GM21360 (cell line): ENCODE measurements at regions not wholly inside any gene's neighbourhood (a gene's known extent, or its start where the extent isn't known, plus 50 kb on each side); places are given as distances from the start of the nearest gene placed in this dataset.
"Not testable (repeated sequence)": the region's sequence is repeated elsewhere in the genome, so short reads cannot be mapped to it uniquely, and the experiment has no call there.

Experiments used
- ATAC-seq: cut with Tn5 transposase; IDR thresholded peaks from one replicate; pipeline ENCODE4 v1.9.1; 2021; ENCODE audit warnings: mild to moderate bottlenecking, moderate library complexity; ENCODE audit not compliant: unreplicated experiment

DNA sequence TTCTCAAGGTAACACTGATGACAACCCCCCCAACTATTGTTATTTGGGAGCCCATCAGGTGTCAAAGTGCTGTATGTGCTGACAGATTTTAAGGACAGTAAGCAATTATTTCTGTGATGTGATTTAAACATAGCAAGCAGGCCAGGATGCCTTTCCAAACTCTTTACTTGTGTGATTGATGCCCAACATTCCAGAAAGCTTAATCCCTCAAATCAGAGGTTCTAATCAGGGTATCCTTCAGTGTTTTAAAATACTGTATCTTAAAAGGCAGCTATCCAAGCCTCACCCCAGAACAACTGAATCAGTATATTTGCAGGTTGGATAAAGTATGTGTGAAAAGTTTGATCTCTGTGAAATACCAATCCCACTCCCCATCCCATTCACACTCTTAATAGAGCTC lies 119.7 kb downstream of the GASK1B start:
- ATAC-seq = no peak

DNA sequence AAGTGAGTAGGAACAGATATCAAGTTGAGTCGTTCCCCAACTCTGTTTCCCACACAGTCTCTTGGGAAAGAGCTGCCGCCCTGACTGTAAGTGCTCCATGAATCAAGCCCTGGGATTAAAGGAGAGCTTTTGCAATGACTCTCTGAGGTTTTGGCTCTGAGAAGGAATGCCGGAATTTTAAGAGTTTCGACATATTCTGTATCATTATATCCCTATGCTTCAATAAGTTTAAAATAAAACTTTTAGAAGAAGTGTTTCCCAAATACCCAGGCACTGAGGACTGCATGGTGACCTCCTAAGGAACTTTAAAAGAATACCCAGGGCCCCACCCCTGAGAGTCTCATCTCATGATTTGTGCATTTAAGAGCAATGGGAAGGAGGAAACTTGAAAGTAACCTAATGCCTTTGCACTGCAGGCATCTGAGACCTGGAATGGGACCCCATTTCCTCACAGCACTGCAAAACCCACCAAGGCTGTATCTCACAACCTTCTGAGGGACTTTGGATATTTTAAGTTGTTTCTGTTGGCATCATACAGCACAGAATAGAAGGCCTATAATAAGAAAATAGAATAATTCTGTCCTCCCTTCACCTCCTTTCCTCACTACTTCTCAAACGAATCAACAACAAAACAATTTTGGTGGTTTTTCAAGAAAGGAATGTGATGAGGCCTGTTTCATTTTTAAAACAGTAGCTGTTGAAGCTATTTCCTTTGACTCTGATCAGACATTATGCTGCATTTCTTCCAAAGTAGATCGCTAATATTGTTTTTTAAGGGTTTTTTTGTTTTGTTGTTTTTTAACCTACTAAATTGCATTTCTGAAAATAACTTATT lies 121.2 kb downstream of the GASK1B start:
- ATAC-seq = no peak

DNA sequence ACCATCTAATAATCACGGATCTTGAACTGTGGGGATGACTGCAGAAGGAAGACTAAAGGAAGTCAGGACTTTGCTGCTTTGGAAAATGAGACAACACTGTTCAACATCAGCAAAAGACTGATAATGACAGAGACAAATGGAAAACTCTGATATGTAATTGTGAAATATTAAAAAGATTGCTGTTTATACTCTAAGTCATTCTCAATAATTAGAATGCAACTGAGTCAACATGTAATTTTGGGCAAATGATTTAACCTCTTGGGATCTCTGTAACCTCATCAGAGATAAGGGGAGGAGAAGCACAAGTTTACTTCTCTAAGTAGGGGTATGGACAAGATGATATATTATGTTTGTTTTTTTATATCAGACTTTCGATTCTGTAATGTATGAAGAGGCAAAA lies 121.9 kb downstream of the GASK1B start:
- no peak for ATAC-seq

DNA sequence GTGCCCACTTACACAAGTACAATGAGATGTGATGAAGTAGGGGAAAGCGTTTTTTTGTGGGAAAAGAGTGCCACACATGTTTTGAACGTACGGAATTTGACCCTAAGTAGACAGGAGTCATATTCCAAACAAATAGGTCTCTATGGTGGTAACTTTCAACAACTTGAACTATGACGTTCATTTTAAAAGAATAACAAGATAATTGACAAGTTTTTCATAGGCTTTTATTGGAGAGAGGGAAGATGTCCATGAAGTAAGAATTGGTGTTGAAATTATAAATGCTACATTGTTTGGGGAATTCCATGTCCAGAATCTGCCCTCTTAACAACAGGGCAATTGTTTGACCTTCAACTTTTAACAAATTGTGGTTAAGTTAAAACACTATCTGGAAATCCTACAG lies 126.5 kb downstream of the GASK1B start:
- ATAC-seq = no peak

DNA sequence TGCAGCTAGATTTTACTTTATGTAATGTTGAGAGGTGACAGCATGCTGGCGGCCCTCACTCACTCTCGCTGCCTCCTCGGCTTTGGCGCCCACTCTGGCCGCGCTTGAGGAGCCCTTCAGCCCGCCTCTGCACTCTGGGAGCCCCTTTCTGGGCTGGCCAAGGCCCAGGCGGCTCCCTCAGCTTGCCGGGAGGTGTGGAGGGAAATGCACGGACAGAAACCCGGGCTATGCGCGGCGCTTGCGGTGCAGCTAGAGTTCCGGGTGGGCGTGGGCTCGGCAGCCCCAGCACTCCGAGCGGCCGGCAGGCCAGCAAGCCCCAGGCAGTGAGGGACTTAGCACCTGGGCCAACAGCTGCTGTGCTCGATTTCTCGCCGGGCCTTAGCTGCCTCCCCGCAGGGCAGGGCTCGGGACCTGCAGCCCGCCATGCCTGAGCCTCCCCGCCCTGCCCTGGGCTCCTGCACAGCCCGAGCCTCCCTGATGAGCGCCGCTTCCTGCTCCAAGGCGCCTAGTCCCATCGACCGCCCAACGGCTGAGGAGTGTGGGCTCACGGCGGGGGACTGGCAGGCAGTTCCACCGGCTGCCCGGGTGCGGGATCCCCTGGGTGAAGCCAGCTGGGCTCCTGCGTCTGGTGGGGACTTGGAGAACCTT lies 128.7 kb downstream of the GASK1B start:
- no peak for ATAC-seq

GRCh38 chr4:158042591-158043030 lies 130.2 kb downstream of the GASK1B start:
- no peak for ATAC-seq

GRCh38 chr4:158038718-158039117 lies 134.1 kb downstream of the GASK1B start:
- ATAC-seq = no peak

DNA sequence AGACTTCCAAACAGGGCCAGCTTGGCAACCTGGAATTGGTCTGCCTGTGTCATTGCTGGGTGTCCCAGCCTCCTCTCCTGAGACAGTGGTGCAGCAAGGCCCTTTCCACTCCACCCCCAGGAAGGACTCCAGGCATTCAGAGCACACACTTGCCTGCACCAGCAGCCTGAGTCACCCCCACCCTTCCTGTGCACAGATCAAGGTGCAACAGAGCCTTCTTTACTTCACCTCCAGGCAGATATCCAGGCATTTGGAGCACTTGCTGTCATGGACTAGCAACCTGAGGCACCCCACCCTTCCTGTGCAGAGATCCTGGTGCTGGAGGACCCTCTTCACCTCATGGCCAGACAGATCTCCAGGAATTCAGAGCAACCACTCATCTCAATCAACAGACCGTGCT lies 135.8 kb downstream of the GASK1B start:
- no peak for ATAC-seq

GRCh38 chr4:158035662-158036195 lies 137.1 kb downstream of the GASK1B start:
- no peak for ATAC-seq

DNA sequence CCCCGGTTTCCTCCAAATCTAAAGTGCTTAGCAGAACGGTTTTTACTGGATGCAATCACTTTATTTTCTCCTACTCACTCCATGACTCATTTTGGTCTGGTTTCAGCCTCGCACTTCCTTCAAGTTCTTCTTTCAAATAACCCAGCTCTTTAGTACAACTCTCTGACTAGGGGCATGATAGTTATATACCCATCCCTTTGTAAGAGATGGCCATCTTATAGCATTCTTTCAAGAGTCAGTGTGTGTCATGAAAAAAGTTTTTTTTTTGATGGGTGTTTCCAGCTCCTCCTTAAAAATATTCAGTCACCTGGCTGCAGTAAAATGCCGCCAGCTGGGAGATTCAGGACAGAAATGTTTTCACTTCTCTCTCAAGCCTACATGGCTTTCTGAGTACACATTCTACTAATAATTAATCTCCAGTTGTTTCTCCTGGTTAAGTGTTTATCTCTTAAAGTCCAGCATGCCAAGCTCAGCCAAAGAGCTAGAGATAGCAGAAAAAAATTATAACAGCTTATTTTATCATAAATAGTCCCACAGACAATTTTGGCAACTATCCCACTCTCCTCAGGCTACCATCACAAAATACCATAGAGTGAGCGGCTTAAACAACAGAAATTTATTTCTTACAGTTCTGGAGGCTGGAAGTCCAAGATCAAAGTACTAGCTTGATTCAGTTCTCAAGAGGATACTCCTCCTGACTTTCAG lies 139.3 kb downstream of the GASK1B start:
- ATAC-seq = no peak

DNA sequence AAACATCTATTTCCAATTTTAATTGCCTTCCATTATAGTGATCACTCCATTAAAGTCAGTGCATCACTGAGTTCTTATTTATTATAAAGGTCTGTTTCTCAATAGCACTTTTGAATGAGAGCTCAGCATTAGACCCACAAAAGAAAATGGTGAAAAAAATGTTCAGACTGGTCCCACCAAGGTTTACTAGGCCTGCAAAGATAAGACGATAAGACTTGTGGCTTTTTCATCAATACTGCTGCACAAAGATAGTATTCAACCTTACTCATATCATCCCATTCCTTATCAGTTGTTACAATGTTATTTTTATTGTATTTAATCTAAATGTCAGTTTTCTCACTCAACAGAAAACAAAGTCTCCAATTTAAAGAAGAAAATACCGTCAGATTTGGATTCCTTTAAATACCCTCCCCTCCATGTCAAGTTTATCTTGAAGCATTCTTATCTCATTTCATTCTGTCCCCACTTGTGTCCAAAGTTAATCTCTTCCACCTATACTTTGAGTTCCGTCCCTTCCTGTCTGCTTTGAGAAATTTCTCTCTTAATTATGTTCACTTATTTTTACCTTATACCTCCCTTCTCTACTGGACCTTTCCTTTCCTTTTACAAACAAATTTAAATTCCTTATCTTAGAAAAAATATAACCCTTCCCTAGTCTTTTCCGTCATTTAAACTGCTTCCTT lies 140.0 kb downstream of the GASK1B start:
- ATAC-seq = no peak

GRCh38 chr4:158028381-158028780 lies 144.4 kb downstream of the GASK1B start:
- not testable (repeated sequence) for ATAC-seq

DNA sequence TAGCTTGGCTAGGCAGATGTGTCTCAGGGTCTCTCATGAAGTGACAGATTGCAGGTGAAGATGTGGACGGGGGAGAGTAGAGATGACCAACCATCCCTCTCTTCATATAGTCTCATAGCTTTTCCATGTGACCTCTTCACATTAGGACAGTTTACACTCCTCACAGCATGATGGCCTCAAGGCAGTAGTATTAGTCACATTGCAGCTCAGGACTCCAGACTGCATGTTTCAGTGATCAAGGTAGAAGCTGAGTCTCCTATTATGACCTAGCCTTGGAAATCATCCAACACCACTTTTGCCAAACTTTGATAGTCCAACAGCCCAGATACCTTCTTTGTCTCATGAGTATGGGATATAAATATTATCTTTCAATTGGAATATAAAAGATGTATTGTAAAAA lies 147.7 kb downstream of the GASK1B start:
- ATAC-seq = no peak

DNA sequence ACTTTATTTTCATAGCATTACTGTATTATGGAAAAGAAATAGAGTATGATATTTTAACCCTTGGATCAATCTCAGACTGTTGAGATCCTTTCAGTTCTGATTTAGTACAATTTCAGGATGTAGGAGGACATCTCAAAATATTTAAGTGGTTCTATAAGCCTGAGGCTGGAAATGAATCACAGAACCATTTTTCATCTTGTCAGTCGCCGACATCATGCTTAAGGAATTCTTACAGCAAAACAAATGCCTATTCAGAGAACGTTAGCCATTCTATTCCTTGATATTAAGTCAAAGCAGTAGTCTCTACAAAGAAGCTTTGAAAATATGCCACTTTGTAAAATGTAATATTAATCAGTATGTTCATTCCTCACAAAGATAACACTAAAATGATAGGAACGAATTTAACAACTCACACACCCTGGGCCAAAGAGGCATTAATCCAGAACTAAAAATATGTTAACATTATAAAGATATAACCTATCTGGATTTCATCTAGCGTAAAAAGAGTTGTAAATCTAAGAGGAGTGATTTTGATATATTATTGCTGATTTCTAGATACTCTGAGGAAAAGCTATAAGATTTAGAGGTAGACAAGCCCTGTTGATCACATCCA lies 152.0 kb downstream of the GASK1B start:
- ATAC-seq = no peak

DNA sequence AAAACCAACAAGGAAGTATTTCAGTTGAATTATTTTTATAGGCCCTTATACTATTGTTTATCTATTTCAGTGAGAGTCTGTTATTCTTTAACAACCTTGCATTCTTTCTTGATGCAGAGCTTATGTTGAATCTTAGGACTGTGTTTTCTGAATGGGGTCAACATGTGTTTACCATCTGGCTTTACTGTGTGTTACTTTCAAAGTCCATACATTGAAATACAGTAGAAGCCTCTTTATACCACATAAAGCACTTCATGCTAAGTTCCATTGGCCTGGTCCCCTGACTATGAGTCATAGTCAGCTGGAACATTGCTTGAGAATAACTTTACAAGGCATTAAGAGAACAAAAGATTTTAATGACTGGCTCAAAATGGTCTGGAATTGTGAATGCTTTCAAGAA lies 152.6 kb downstream of the GASK1B start:
- no peak for ATAC-seq

DNA sequence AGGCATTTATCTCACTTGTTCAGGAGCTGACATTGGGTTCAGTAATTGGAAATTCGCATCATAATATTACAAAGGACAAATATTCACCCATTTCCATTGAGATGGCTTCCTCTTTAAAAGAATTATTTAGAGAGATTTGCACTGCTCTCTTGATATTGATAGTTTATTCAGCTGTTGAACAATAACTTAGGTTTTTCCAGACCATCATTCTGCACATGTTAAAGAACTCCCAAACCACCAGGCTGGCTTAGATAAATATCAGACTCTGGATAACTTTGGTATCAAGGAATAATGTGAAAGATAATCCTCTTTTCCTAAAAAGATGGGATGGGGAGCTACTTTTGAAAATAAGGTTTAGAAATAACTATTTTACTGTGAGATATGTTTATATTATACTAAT lies 154.0 kb downstream of the GASK1B start:
- ATAC-seq = no peak

GRCh38 chr4:158018221-158018830 lies 154.5 kb downstream of the GASK1B start:
- ATAC-seq = no peak

GRCh38 chr4:158016511-158016910 lies 156.3 kb downstream of the GASK1B start:
- no peak for ATAC-seq

DNA sequence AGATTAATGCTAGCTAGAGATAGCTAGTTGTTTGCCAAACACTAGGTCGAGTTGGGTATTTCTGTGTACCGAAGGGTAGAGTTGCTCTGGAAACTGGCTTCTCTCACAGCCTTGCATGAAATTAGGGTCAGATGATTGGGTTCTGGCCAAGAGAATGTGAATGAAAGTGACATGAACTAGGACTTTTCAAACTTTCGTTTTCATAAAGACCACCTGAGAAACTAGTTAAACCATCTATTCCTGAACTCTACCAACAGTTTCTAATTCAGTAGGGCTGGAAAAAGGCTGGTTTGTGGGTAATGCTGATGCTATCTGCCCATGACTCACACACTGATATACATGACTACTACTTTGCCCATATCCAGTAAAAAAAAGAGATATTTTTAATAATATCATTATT lies 157.6 kb downstream of the GASK1B start:
- ATAC-seq = no peak

DNA sequence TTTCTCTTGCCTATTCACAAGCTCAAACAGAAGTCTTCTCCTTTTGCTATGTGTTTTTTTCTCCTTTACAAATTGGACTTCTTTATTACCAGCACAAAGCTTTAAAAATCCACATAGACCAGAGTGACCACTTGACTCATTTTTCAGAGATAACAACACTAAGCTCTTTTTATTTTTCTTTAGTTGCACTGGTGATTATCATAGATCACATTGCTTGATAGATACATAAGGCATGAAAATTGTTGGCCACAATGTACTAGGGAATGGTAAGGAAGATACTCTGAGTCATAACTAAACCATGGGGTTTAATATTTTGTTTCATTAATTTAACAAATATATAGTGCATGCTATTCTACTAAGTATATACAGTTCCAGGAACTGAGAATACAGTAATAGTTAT lies 159.0 kb downstream of the GASK1B start:
- no peak for ATAC-seq
